ENCODE measurements at regions not wholly inside any gene's neighbourhood (a gene's known extent, or its start where the extent isn't known, plus 50 kb on each side); places are given as distances from the start of the nearest gene placed in this dataset.

DNA sequence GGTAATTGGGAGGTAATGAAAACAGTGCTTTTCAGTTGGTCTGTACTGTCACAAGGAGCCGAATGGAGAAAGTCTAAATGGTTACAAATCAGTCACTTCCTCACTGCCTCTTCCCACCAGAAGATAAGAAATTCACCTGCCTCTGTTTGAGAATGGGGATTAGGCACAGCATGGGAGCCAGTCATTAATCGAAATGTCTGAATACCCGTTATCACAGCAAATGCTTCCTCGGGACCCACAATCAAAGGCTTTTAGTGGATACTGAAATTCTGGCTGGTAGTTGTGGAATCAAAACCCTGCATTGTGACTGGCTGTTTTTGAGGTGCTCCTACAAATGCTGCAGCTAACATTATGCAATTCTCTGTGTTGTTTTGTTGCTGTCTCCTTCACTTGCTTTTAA, 461.0 kb upstream of the MEX3C start:
- H4K5ac ChIP-seq (ENCODE audit: insufficient read length, low read depth, low read length) = no peak overlapping the region
- TF ChIP-seq, protein P1, sequence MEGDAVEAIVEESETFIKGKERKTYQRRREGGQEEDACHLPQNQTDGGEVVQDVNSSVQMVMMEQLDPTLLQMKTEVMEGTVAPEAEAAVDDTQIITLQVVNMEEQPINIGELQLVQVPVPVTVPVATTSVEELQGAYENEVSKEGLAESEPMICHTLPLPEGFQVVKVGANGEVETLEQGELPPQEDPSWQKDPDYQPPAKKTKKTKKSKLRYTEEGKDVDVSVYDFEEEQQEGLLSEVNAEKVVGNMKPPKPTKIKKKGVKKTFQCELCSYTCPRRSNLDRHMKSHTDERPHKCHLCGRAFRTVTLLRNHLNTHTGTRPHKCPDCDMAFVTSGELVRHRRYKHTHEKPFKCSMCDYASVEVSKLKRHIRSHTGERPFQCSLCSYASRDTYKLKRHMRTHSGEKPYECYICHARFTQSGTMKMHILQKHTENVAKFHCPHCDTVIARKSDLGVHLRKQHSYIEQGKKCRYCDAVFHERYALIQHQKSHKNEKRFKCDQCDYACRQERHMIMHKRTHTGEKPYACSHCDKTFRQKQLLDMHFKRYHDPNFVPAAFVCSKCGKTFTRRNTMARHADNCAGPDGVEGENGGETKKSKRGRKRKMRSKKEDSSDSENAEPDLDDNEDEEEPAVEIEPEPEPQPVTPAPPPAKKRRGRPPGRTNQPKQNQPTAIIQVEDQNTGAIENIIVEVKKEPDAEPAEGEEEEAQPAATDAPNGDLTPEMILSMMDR (conservative IDR thresholded peaks at IDR 0.05) = no peak
- H3K56ac ChIP-seq (ENCODE audit: insufficient read length, low read depth, low read length) = no peak overlapping the region
- H3K79me2 ChIP-seq (ENCODE audit: insufficient read depth, low read length) = no peaks in the 10 kb centered on the region
- Mint-ChIP-seq H3K27me3 (ENCODE audit: low read depth) (no peaks in the 10 kb centered on the region), H3K27ac (no peak overlapping the region), H3K9me3 (no peaks in the 10 kb centered on the region), H3K4me3 (no peak overlapping the region), H3K4me1 (peaks cover 41 to 46% of the 10 kb centered on the region in 2 experiments), H3K36me3 (ENCODE audit: insufficient read depth in 1 of 3, low read depth in 3 of 3) (no peaks in the 10 kb centered on the region; a peak in 1 of 7 replicates)
- H3T11ph ChIP-seq (ENCODE audit: low read length) = no peak overlapping the region
- no peak overlapping the region for H2BK5ac ChIP-seq (ENCODE audit: insufficient read length, low read length)
- no peak overlapping the region for H3K4me2 ChIP-seq (ENCODE audit: insufficient read depth, insufficient read length, low read length)
- H2BK20ac ChIP-seq (ENCODE audit: low read depth, low read length, poor library complexity, severe bottlenecking) = no peak overlapping the region
- H2BK15ac ChIP-seq (ENCODE audit: low read depth, low read length) = no peak overlapping the region
- H3K14ac ChIP-seq (ENCODE audit: insufficient read depth, low read length) = no peak overlapping the region
- H2AFZ ChIP-seq (ENCODE audit: low read length) = no peak overlapping the region
- H2BK12ac ChIP-seq (ENCODE audit: insufficient read length, low read depth, low read length) = no peak overlapping the region
- H4K20me1 ChIP-seq (ENCODE audit: control insufficient read depth, insufficient read depth, insufficient read length) = no peaks in the 10 kb centered on the region
- H3K9me3 ChIP-seq (ENCODE audit: control insufficient read depth, low read depth, low read length) = no peaks in the 10 kb centered on the region
- H3K18ac ChIP-seq (ENCODE audit: insufficient read length, low read depth, low read length) = no peak overlapping the region
- H4K8ac ChIP-seq (replicated peaks; ENCODE audit: insufficient read length, low read depth, low read length) = no peak overlapping the region
- H2BK120ac ChIP-seq (ENCODE audit: low read depth, low read length, poor library complexity, severe bottlenecking) = no peak overlapping the region
- no peak overlapping the region for H3K4ac ChIP-seq (ENCODE audit: low read depth, low read length)
- H3K79me1 ChIP-seq (ENCODE audit: insufficient read depth, low read depth, low read length, poor library complexity, severe bottlenecking) = no peaks in the 10 kb centered on the region
- DNase-seq = no peak
- H3K27ac ChIP-seq (ENCODE audit: insufficient read length, low read depth, low read length) = no peak overlapping the region
- H3K23me2 ChIP-seq (ENCODE audit: insufficient read length, low read depth, low read length, poor library complexity, severe bottlenecking) = no peaks in the 10 kb centered on the region
- H2AK5ac ChIP-seq (ENCODE audit: insufficient read length, low read length) = no peak overlapping the region
- H4K91ac ChIP-seq (ENCODE audit: insufficient read length, low read depth, low read length) = no peak overlapping the region
- no CpG with 5 or more reads among the region's 4 CpGs for WGBS (ENCODE audit: extremely low coverage, insufficient read length, low lambda C conversion rate)
- H3K4me1 ChIP-seq (ENCODE audit: insufficient read depth, low read length) = peaks cover 2% of the 10 kb centered on the region; the same call in 1 of the 2 replicates
- no peak overlapping the region for H3K9ac ChIP-seq (ENCODE audit: extremely low read depth, insufficient read length, low read length)
- no peaks in the 10 kb centered on the region for H3K27me3 ChIP-seq (ENCODE audit: insufficient read depth, low read length)
- H3K23ac ChIP-seq (ENCODE audit: insufficient read length, low read depth, low read length) = no peak overlapping the region
